ENCODE measurements at regions not wholly inside any gene's neighbourhood (a gene's known extent, or its start where the extent isn't known, plus 50 kb on each side); places are given as distances from the start of the nearest gene placed in this dataset.

- no peak overlapping the region for H3K27ac ChIP-seq (ENCODE audit: low read depth, low read length)
These were observed 89.5 kb upstream of the IQSEC1 start for GRCh38 chr3:13162549-13163320.

GRCh38 chr3:13161771-13162535 is 88.7 kb upstream of the IQSEC1 start:
- Histone ChIP-seq H3K4me2 (ENCODE audit: low read depth, low read length, poor library complexity, severe bottlenecking) (no peak overlapping the region), H3K36me3 (ENCODE audit: low read length) (no peaks in the 10 kb centered on the region), H3K27ac (ENCODE audit: low read depth, low read length) (no peak overlapping the region), H3K9me3 (ENCODE audit: insufficient read depth, low read length) (no peaks in the 10 kb centered on the region), H3K27me3 (ENCODE audit: low read length) (no peaks in the 10 kb centered on the region), H2AFZ (ENCODE audit: low read depth, low read length, severe bottlenecking) (no peak overlapping the region), H3K9ac (ENCODE audit: low read length) (no peak overlapping the region), H3K79me2 (ENCODE audit: insufficient read depth, low read length) (no peaks in the 10 kb centered on the region), H3K9me2 (replicated peaks; ENCODE audit: insufficient read depth, low read length) (no peaks in the 10 kb centered on the region), H3F3A (ENCODE audit: insufficient read depth) (no peaks in the 10 kb centered on the region), H4K20me1 (ENCODE audit: low read depth, low read length) (no peaks in the 10 kb centered on the region), H3K4me3 (ENCODE audit: insufficient read depth, low read length, poor library complexity, severe bottlenecking) (no peak overlapping the region)
- TF ChIP-seq EZH2phosphoT487 (conservative IDR thresholded peaks at IDR 0.05; ENCODE audit: low read length) (no peak), CTCF (IDR thresholded peaks at IDR 0.05; ENCODE audit: insufficient read depth, low read length, poor library complexity, severe bottlenecking) (no peak)

More at GRCh38 chr3:13162549-13163320, 89.5 kb upstream of the IQSEC1 start:
- no peaks in the 10 kb centered on the region for H3F3A ChIP-seq (ENCODE audit: insufficient read depth)
- no peak overlapping the region for H3K4me3 ChIP-seq (ENCODE audit: insufficient read depth, low read length, poor library complexity, severe bottlenecking)
- no peak overlapping the region for H3K9ac ChIP-seq (ENCODE audit: low read length)
- no peaks in the 10 kb centered on the region for H3K36me3 ChIP-seq (ENCODE audit: low read length)
- no peaks in the 10 kb centered on the region for H3K27me3 ChIP-seq (ENCODE audit: low read length)
- no peaks in the 10 kb centered on the region for H3K9me3 ChIP-seq (ENCODE audit: insufficient read depth, low read length)
- H4K20me1 ChIP-seq (ENCODE audit: low read depth, low read length) = no peaks in the 10 kb centered on the region
- H3K9me2 ChIP-seq (replicated peaks; ENCODE audit: insufficient read depth, low read length) = no peaks in the 10 kb centered on the region
- no peak overlapping the region for H2AFZ ChIP-seq (ENCODE audit: low read depth, low read length, severe bottlenecking)
- no peak overlapping the region for H3K4me2 ChIP-seq (ENCODE audit: low read depth, low read length, poor library complexity, severe bottlenecking)
- TF ChIP-seq EZH2phosphoT487 (conservative IDR thresholded peaks at IDR 0.05; ENCODE audit: low read length) = no peak
- no peak for TF ChIP-seq CTCF (IDR thresholded peaks at IDR 0.05; ENCODE audit: insufficient read depth, low read length, poor library complexity, severe bottlenecking)
- H3K79me2 ChIP-seq (ENCODE audit: insufficient read depth, low read length) = no peaks in the 10 kb centered on the region

DNA sequence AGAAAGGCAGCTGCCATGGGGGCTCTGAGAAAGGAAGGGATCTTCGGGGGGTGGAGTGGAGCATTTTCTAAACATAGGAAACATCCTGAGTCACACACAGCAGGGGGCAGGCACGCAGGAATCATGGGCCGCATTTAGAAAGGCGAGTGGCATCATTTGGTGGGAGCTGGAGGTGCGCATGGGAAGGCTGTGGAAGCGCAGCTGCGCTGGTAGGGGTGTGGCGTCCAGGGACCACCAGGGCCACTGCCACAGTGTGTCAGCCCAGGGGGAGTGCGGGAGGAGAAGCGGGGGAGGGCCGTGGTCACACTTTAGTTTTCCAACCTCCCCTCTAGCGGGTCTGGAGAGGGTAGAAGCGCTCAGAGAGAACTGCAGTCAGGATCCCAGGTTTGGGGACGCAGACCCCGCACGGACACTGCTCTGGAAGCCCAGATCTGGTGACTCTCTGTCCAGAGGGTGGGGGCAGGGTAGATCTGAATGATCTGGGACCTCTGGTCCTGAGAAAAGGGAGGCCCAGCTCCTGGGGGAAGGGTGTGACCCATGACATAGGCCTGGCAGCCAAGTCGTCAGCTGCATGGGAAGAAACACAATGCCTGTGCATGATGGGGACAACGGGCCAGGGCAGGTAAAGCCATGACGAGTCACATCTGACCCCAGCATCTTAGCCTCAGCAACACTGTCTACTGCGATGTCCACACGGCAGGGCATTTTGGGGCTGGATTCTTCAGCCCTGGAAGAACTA is 88.0 kb upstream of the IQSEC1 start:
- no peaks in the 10 kb centered on the region for H3K79me2 ChIP-seq (ENCODE audit: insufficient read depth, low read length)
- no peaks in the 10 kb centered on the region for H3K9me2 ChIP-seq (replicated peaks; ENCODE audit: insufficient read depth, low read length)
- TF ChIP-seq CTCF (IDR thresholded peaks at IDR 0.05; ENCODE audit: insufficient read depth, low read length, poor library complexity, severe bottlenecking) (no peak), EZH2phosphoT487 (conservative IDR thresholded peaks at IDR 0.05; ENCODE audit: low read length) (no peak)
- no peaks in the 10 kb centered on the region for H3K9me3 ChIP-seq (ENCODE audit: insufficient read depth, low read length)
- no peaks in the 10 kb centered on the region for H3K36me3 ChIP-seq (ENCODE audit: low read length)
- no peaks in the 10 kb centered on the region for H3F3A ChIP-seq (ENCODE audit: insufficient read depth)
- no peaks in the 10 kb centered on the region for H3K27me3 ChIP-seq (ENCODE audit: low read length)
- no peak overlapping the region for H3K4me3 ChIP-seq (ENCODE audit: insufficient read depth, low read length, poor library complexity, severe bottlenecking)
- no peaks in the 10 kb centered on the region for H4K20me1 ChIP-seq (ENCODE audit: low read depth, low read length)
- H2AFZ ChIP-seq (ENCODE audit: low read depth, low read length, severe bottlenecking) = no peak overlapping the region
- no peak overlapping the region for H3K27ac ChIP-seq (ENCODE audit: low read depth, low read length)
- H3K9ac ChIP-seq (ENCODE audit: low read length) = no peak overlapping the region
- H3K4me2 ChIP-seq (ENCODE audit: low read depth, low read length, poor library complexity, severe bottlenecking) = no peak overlapping the region

Data from SU-DHL-6 (cell line).